AG04450 (cell line): ENCODE measurements at regions not wholly inside any gene's neighbourhood (a gene's known extent, or its start where the extent isn't known, plus 50 kb on each side); places are given as distances from the start of the nearest gene placed in this dataset.
"Not testable (repeated sequence)": the region's sequence is repeated elsewhere in the genome, so short reads cannot be mapped to it uniquely, and the experiment has no call there.

Experiments used
- CTCF ChIA-PET: fragments of 300-600, 350-600 bp; formaldehyde crosslinking; extraction: SDS; loops from one replicate; lab custom pipeline; 2022; ENCODE audit warnings: antibody characterized with exemption, inconsistent platforms; lab: Charles Lee
- POLR2A ChIA-PET: fragments of 350-600 bp; formaldehyde crosslinking; extraction: SDS; loops from one replicate; lab custom pipeline; 2021; ENCODE audit warnings: antibody characterized with exemption, inconsistent platforms; lab: Yijun Ruan, JAX
- DNase-seq: peaks from one replicate; pipeline ENCODE4 v3.0.0-alpha.2; 2011; ENCODE audit warnings: low read depth, low spot score
- H3K27ac ChIP-seq: one replicate; pipeline ENCODE4 v1.5.1; 2012; ENCODE audit warnings: low read depth, low read length, control low read depth
- H3K27me3 ChIP-seq: one replicate; pipeline ENCODE4 v1.6.0; 2012; ENCODE audit warnings: low read length; ENCODE audit not compliant: control insufficient read depth, insufficient read depth
- H3K4me3 ChIP-seq: 2 replicates; pipeline ENCODE4 v1.5.1; 2011; ENCODE audit warnings: mild to moderate bottlenecking, low read depth, low read length, control low read depth
- H3K9me3 ChIP-seq: 2 replicates; pipeline ENCODE4 v1.5.1; 2012; ENCODE audit warnings: low read length; ENCODE audit not compliant: control insufficient read depth, insufficient read depth
- CTCF ChIP-seq: IDR thresholded peaks from 2 replicates; pipeline ENCODE4 v1.5.1; 2011; ENCODE audit warnings: low read depth, low read length, control low read depth, inconsistent platforms

GRCh38 chr4:173111031-173111430, 57.6 kb upstream of the GALNT7 start:
- Histone ChIP-seq H3K9me3 (no peaks in the 10 kb centered on the region), H3K27me3 (peaks cover 2% of the 10 kb centered on the region), H3K4me3 (no peak overlapping the region), H3K27ac (no peak overlapping the region)
- DNase-seq = no peak
- POLR2A ChIA-PET = no interaction called here
- TF ChIP-seq CTCF = no peak
- CTCF ChIA-PET = no interaction called here

- H3K9me3 ChIP-seq, DNase-seq, POLR2A ChIA-PET, H3K4me3 ChIP-seq, H3K27ac ChIP-seq, H3K27me3 ChIP-seq: not testable (repeated sequence)
- CTCF ChIA-PET = interaction anchor here (1.8 kb wide), 1 partner anchor 104 kb away, joined by 7 read pairs; no protein-coding TSS in a partner anchor
Measured at GRCh38 chr4:173117430-173117829, 51.2 kb upstream of the GALNT7 start.
